Lung (tissue), 11 donors: ENCODE measurements at regions not wholly inside any gene's neighbourhood (a gene's known extent, or its start where the extent isn't known, plus 50 kb on each side); places are given as distances from the start of the nearest gene placed in this dataset.

Experiments
- ATAC-seq: fragments of 200-7000 bp; cut with Tn5 transposase; one replicate; pipeline ENCODE4 v1.9.1; 2020; ENCODE audit warnings: moderate number of reproducible peaks; ENCODE audit not compliant: insufficient read depth, low FRiP score
- DNase-seq, 3 donors: peaks; one replicate each; pipeline ENCODE4 v3.0.0-alpha.2; 2013 to 2017
- H3K27ac ChIP-seq, 2 donors: one replicate each; pipeline ENCODE4 v1.5.1; 2013; ENCODE audit warnings: mild to moderate bottlenecking in 2 of 2, moderate library complexity in 2 of 2, control low read depth in 1 of 2, inconsistent platforms in 1 of 2, low read depth in 1 of 2, low read length in 1 of 2
- H3K27me3 ChIP-seq, 3 donors: one replicate each; pipeline ENCODE4 v1.5.1; 2013; ENCODE audit warnings: low read length in 2 of 3; ENCODE audit not compliant: control insufficient read depth in 3 of 3, insufficient read depth in 3 of 3
- H3K36me3 ChIP-seq, 4 donors: one replicate each; pipeline ENCODE4 v1.5.1; 2013; ENCODE audit warnings: low read length in 4 of 4, mild to moderate bottlenecking in 1 of 4, moderate library complexity in 1 of 4; ENCODE audit not compliant: control insufficient read depth in 4 of 4, insufficient read depth in 4 of 4
- H3K4me1 ChIP-seq, 5 donors: one replicate each; pipeline ENCODE4 v1.5.1; 2013; ENCODE audit warnings: low read length in 5 of 5, mild to moderate bottlenecking in 2 of 5, moderate library complexity in 1 of 5; ENCODE audit not compliant: control insufficient read depth in 5 of 5, insufficient read depth in 5 of 5
- H3K4me3 ChIP-seq: one replicate; pipeline ENCODE4 v1.5.1; 2013; ENCODE audit warnings: mild to moderate bottlenecking, control low read depth, moderate library complexity
- H3K9ac ChIP-seq, 2 donors: one replicate each; pipeline ENCODE4 v1.5.1; 2013; ENCODE audit warnings: low read length in 2 of 2, control low read depth in 1 of 2; ENCODE audit not compliant: insufficient read depth in 1 of 2
- H3K9me3 ChIP-seq, 4 donors: one replicate each; pipeline ENCODE4 v1.5.1; 2013; ENCODE audit warnings: low read length in 3 of 4, mild to moderate bottlenecking in 1 of 4, moderate library complexity in 1 of 4; ENCODE audit not compliant: control insufficient read depth in 4 of 4, insufficient read depth in 3 of 4
- CTCF ChIP-seq: IDR thresholded peaks from 2 replicates; pipeline ENCODE4 v1.5.1; 2012; ENCODE audit warnings: mild to moderate bottlenecking; ENCODE audit errors: control extremely low read depth, extremely low read depth
- WGBS, 2 donors: extraction: QIAGEN DNeasy Blood & Tissue Kit; methylation state at CpG; one replicate each; pipeline ENCODE4 v1.1.7; 2013; 5-methylcytosine and 5-hydroxymethylcytosine counted together
- donor health status: control.
- donor health status: control.
- donor health status: Bipolar disorder and iron deficiency.
- donor health status: healthy.
- donor health status: DM: yes; HTN: yes; CAD: no.

GRCh38 chrX:10314530-10315104 lies 157.8 kb downstream of the CLCN4 start:
- H3K4me1 ChIP-seq, result peaks cover 0 to 2% (median 0%) of the 10 kb centered on the region in 5 donors
- WGBS, 2 donors, result 51 to 75% methylated on average over 3 of the region's 3 CpGs
- DNase-seq, result no peak
- H3K4me3 ChIP-seq, result no peak overlapping the region
- H3K9me3 ChIP-seq, result no peaks in the 10 kb centered on the region
- no peak overlapping the region for H3K27ac ChIP-seq
- no peak overlapping the region for H3K9ac ChIP-seq
- H3K27me3 ChIP-seq, result peaks cover 0 to 15% (median 14%) of the 10 kb centered on the region in 3 donors
- H3K36me3 ChIP-seq, result no peaks in the 10 kb centered on the region
- ATAC-seq, result no peak
- TF ChIP-seq CTCF, result no peak

- H3K9me3 ChIP-seq, result no peaks in the 10 kb centered on the region
- ATAC-seq, result no peak
- H3K9ac ChIP-seq, result no peak overlapping the region
- no peak for DNase-seq
- 70 to 91% methylated on average over 2 of the region's 2 CpGs for WGBS, 2 donors
- peaks cover 0 to 21% (median 15%) of the 10 kb centered on the region in 3 donors for H3K27me3 ChIP-seq
- no peak overlapping the region for H3K27ac ChIP-seq
- no peak overlapping the region for H3K4me3 ChIP-seq
- no peak for TF ChIP-seq CTCF
- no peaks in the 10 kb centered on the region for H3K4me1 ChIP-seq
- H3K36me3 ChIP-seq, result no peaks in the 10 kb centered on the region
These were observed 168.8 kb downstream of the CLCN4 start for GRCh38 chrX:10325611-10326010.

- ATAC-seq (no peak), DNase-seq (no peak)
- peaks cover 0 to 19% (median 18%) of the 10 kb centered on the region in 3 donors for H3K27me3 ChIP-seq
- WGBS, 2 donors, result 57 to 65% methylated on average over 2 of the region's 2 CpGs
- no peak for TF ChIP-seq CTCF
- no peak overlapping the region for H3K4me3 ChIP-seq
- no peaks in the 10 kb centered on the region for H3K9me3 ChIP-seq
- H3K27ac ChIP-seq, result no peak overlapping the region
- no peaks in the 10 kb centered on the region for H3K4me1 ChIP-seq
- H3K9ac ChIP-seq, result no peak overlapping the region
- H3K36me3 ChIP-seq, result no peaks in the 10 kb centered on the region
These were observed 169.8 kb downstream of the CLCN4 start for GRCh38 chrX:10326578-10326977.

GRCh38 chrX:10327651-10328050 lies 170.9 kb downstream of the CLCN4 start:
- Histone ChIP-seq H3K4me1 (no peaks in the 10 kb centered on the region), H3K9me3 (no peaks in the 10 kb centered on the region), H3K4me3 (no peak overlapping the region), H3K36me3 (no peaks in the 10 kb centered on the region), H3K9ac (no peak overlapping the region), H3K27ac (no peak overlapping the region), H3K27me3 (peaks cover 0 to 18% (median 16%) of the 10 kb centered on the region in 3 donors)
- no peak for ATAC-seq
- TF ChIP-seq CTCF, result no peak
- WGBS, 2 donors, result 61 to 85% methylated on average over 7 of the region's 7 CpGs
- no peak for DNase-seq
